Activated T-helper 2 cell treated with anti-CD3 and anti-CD28 coated beads, Interferon-gamma antibody, Interleukin-2, Interleukin-4, amounts not matched to agents 10 μg/mL and 5 μg/mL and 100 μg/mL, durations not matched to agents 14 hours and 24 hours and 36 hours (primary cell): ENCODE measurements at regions not wholly inside any gene's neighbourhood (a gene's known extent, or its start where the extent isn't known, plus 50 kb on each side); places are given as distances from the start of the nearest gene placed in this dataset.

ENCODE experiments used
- DNase-seq: peaks from one replicate; pipeline ENCODE4 v3.0.0; 2021; ENCODE audit warnings: low spot score
- H3K27ac Mint-ChIP-seq: one replicate; pipeline ENCODE4 v1.8.0; 2021; ENCODE audit warnings: mixed read lengths
- H3K27me3 Mint-ChIP-seq: one replicate; pipeline ENCODE4 v1.8.0; 2021; ENCODE audit warnings: low read depth, mixed read lengths
- H3K36me3 Mint-ChIP-seq: one replicate; pipeline ENCODE4 v1.8.0; 2021; ENCODE audit warnings: low read depth, mixed read lengths
- H3K4me1 Mint-ChIP-seq: one replicate; pipeline ENCODE4 v1.8.0; 2021; ENCODE audit warnings: low read depth, mixed read lengths
- H3K4me3 Mint-ChIP-seq: one replicate; pipeline ENCODE4 v1.8.0; 2021; ENCODE audit warnings: low read depth, mild to moderate bottlenecking, moderate library complexity, mixed read lengths
- H3K9me3 Mint-ChIP-seq: one replicate; pipeline ENCODE4 v1.8.0; 2021; ENCODE audit warnings: mixed read lengths
- intact Hi-C: fragments of 100-400 bp; cut with micrococcal nuclease; formaldehyde crosslinking; loops from one replicate; pipeline ENCODE4 v1.15.1; 2023

GRCh38 chr18:75477900-75478299 is 50.4 kb upstream of the SMIM21 start:
- Mint-ChIP-seq H3K4me3 (no peak overlapping the region), H3K36me3 (no peaks in the 10 kb centered on the region), H3K9me3 (peaks cover 3% of the 10 kb centered on the region), H3K27ac (no peak overlapping the region), H3K27me3 (peaks cover 2% of the 10 kb centered on the region), H3K4me1 (no peaks in the 10 kb centered on the region)
- DNase-seq: no peak
- intact Hi-C loops: loop anchor here (2.0 to 10.0 kb wide), 2 partner anchors 303 to 825 kb away; no protein-coding TSS in a partner anchor
